Right lobe of liver (tissue), 4 donors: ENCODE measurements at regions not wholly inside any gene's neighbourhood (a gene's known extent, or its start where the extent isn't known, plus 50 kb on each side); places are given as distances from the start of the nearest gene placed in this dataset.
"Not testable (repeated sequence)": the region's sequence is repeated elsewhere in the genome, so short reads cannot be mapped to it uniquely, and the experiment has no call there.

Source experiments
- CTCF ChIP-seq, 4 donors: fragments of 200-600 bp in 3 of 4; fragments of 450-650 bp in 1 of 4; IDR thresholded peaks; one replicate each; pipeline versions ENCODE4 v1.5.1 to v1.8.0; 2016 to 2022; ENCODE audit warnings: antibody characterized with exemption in 4 of 4, mild to moderate bottlenecking in 2 of 4
- POLR2A ChIP-seq: fragments of 450-650 bp; IDR thresholded peaks from one replicate; pipeline ENCODE4 v1.6.1; 2017; ENCODE audit warnings: antibody characterized with exemption, mild to moderate bottlenecking
- donor health status: DM: no; HTN: no; CAD: no.
- donor health status: DM: no; HTN: no; CAD: no.
- donor health status: DM: no; HTN: yes; CAD: no.

- not testable (repeated sequence) for TF ChIP-seq CTCF (IDR thresholded peaks at IDR 0.05); POLR2A
These were observed 862.0 kb downstream of the TUBA3C start for GRCh38 chr13:18319653-18320052.
